Lung (tissue), 11 donors: ENCODE measurements at regions not wholly inside any gene's neighbourhood (a gene's known extent, or its start where the extent isn't known, plus 50 kb on each side); places are given as distances from the start of the nearest gene placed in this dataset.

Source experiments
- ATAC-seq: fragments of 200-7000 bp; cut with Tn5 transposase; one replicate; pipeline ENCODE4 v1.9.1; 2020; ENCODE audit warnings: moderate number of reproducible peaks; ENCODE audit not compliant: insufficient read depth, low FRiP score
- DNase-seq, 3 donors: peaks; one replicate each; pipeline ENCODE4 v3.0.0-alpha.2; 2013 to 2017
- H3K27ac ChIP-seq, 2 donors: one replicate each; pipeline ENCODE4 v1.5.1; 2013; ENCODE audit warnings: mild to moderate bottlenecking in 2 of 2, moderate library complexity in 2 of 2, control low read depth in 1 of 2, inconsistent platforms in 1 of 2, low read depth in 1 of 2, low read length in 1 of 2
- H3K27me3 ChIP-seq, 3 donors: one replicate each; pipeline ENCODE4 v1.5.1; 2013; ENCODE audit warnings: low read length in 2 of 3; ENCODE audit not compliant: control insufficient read depth in 3 of 3, insufficient read depth in 3 of 3
- H3K36me3 ChIP-seq, 4 donors: one replicate each; pipeline ENCODE4 v1.5.1; 2013; ENCODE audit warnings: low read length in 4 of 4, mild to moderate bottlenecking in 1 of 4, moderate library complexity in 1 of 4; ENCODE audit not compliant: control insufficient read depth in 4 of 4, insufficient read depth in 4 of 4
- H3K4me1 ChIP-seq, 5 donors: one replicate each; pipeline ENCODE4 v1.5.1; 2013; ENCODE audit warnings: low read length in 5 of 5, mild to moderate bottlenecking in 2 of 5, moderate library complexity in 1 of 5; ENCODE audit not compliant: control insufficient read depth in 5 of 5, insufficient read depth in 5 of 5
- H3K4me3 ChIP-seq: one replicate; pipeline ENCODE4 v1.5.1; 2013; ENCODE audit warnings: mild to moderate bottlenecking, control low read depth, moderate library complexity
- H3K9ac ChIP-seq, 2 donors: one replicate each; pipeline ENCODE4 v1.5.1; 2013; ENCODE audit warnings: low read length in 2 of 2, control low read depth in 1 of 2; ENCODE audit not compliant: insufficient read depth in 1 of 2
- H3K9me3 ChIP-seq, 4 donors: one replicate each; pipeline ENCODE4 v1.5.1; 2013; ENCODE audit warnings: low read length in 3 of 4, mild to moderate bottlenecking in 1 of 4, moderate library complexity in 1 of 4; ENCODE audit not compliant: control insufficient read depth in 4 of 4, insufficient read depth in 3 of 4
- WGBS, 2 donors: extraction: QIAGEN DNeasy Blood & Tissue Kit; methylation state at CpG; one replicate each; pipeline ENCODE4 v1.1.7; 2013; 5-methylcytosine and 5-hydroxymethylcytosine counted together
- TF ChIP-seq, protein P1 (sequence below): IDR thresholded peaks from 2 replicates; pipeline ENCODE4 v1.5.1; 2012; ENCODE audit warnings: mild to moderate bottlenecking; ENCODE audit errors: control extremely low read depth, extremely low read depth
- donor health status: control.
- donor health status: control.
- donor health status: Bipolar disorder and iron deficiency.
- donor health status: healthy.
- donor health status: DM: yes; HTN: yes; CAD: no.

DNA sequence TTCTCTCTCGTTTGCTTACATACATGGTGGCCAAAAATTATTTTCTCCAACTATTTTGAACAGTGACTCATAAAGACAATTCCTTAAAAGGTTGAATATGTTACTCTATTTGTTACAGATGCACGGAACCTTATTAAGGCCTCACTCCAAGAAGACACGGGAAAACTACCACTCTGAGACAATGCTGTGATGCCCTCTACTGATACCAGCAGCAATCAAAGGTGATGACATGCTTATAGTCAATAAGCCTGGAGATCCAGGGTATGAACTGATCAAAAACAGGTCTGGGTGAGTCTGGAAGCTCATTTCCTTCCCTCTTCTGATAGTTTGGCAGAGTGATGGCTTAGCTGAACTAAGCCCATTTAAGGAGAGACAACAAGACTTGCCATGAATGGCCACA lies 563.0 kb downstream of the LRRIQ3 start:
- no peak overlapping the region for H3K9ac ChIP-seq
- ATAC-seq (no peak), DNase-seq (no peak)
- H3K9me3 ChIP-seq, result no peaks in the 10 kb centered on the region
- TF ChIP-seq, protein P1, sequence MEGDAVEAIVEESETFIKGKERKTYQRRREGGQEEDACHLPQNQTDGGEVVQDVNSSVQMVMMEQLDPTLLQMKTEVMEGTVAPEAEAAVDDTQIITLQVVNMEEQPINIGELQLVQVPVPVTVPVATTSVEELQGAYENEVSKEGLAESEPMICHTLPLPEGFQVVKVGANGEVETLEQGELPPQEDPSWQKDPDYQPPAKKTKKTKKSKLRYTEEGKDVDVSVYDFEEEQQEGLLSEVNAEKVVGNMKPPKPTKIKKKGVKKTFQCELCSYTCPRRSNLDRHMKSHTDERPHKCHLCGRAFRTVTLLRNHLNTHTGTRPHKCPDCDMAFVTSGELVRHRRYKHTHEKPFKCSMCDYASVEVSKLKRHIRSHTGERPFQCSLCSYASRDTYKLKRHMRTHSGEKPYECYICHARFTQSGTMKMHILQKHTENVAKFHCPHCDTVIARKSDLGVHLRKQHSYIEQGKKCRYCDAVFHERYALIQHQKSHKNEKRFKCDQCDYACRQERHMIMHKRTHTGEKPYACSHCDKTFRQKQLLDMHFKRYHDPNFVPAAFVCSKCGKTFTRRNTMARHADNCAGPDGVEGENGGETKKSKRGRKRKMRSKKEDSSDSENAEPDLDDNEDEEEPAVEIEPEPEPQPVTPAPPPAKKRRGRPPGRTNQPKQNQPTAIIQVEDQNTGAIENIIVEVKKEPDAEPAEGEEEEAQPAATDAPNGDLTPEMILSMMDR, result no peak
- H3K36me3 ChIP-seq, result no peaks in the 10 kb centered on the region
- WGBS, 2 donors, result 75 to 85% methylated on average over 3 of the region's 3 CpGs
- H3K4me1 ChIP-seq, result no peaks in the 10 kb centered on the region
- H3K4me3 ChIP-seq, result no peak overlapping the region
- H3K27me3 ChIP-seq, result no peaks in the 10 kb centered on the region
- H3K27ac ChIP-seq, result no peak overlapping the region

DNA sequence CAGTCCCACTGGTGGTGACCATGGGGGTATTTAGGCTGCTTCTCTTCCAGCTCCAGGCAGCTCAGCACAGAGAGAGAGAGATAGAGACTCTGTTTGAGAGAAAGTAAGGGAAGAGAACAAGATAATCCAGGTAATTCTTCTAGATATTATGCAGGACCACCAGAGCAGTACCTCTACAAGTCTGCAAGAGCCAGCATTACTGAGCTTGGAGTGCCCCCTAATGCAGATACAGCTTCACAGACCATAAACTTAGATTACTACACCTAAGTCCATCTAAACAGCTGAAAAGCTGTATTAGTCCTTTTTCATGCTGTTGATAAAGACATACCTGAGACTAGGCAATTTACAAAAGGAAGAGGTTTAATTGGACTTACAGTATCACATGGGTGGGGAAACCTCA lies 570.3 kb downstream of the LRRIQ3 start:
- H3K9ac ChIP-seq, result no peak overlapping the region
- no peak overlapping the region for H3K27ac ChIP-seq

DNA sequence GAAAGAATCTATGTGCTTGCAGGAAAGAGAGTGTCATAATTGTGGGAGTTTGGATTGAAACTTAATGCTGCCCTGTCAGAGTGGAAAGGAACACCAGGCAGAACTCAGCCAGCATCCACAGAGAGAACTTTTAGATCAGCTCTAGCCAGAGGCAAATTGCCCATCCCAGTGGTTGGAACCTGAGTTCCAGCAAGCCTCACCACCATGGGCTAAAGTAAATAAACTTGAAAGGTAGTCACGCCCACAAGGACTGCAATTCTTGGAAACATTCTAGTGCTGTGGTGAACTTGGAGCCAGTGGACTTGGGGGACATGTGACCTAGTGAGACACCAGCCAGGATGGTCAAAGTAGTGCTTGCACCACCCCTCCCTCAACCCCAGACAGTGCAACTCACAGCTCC lies 571.6 kb downstream of the LRRIQ3 start:
- TF ChIP-seq, protein P1, result no peak
- Histone ChIP-seq H3K27me3 (no peaks in the 10 kb centered on the region), H3K36me3 (no peaks in the 10 kb centered on the region), H3K4me1 (no peaks in the 10 kb centered on the region), H3K9me3 (peaks cover 0 to 5% (median 2%) of the 10 kb centered on the region in 4 donors), H3K9ac (no peak overlapping the region), H3K27ac (no peak overlapping the region), H3K4me3 (no peak overlapping the region)
- ATAC-seq, result no peak
- DNase-seq, result no peak
- WGBS, 2 donors, result 73 to 86% methylated on average over 1 of the region's 1 CpG

More for the DNA sequence above, 570.3 kb downstream of the LRRIQ3 start:
- H3K9me3 ChIP-seq, result peaks cover 0 to 5% (median 2%) of the 10 kb centered on the region in 4 donors
- H3K4me3 ChIP-seq, result no peak overlapping the region
- H3K27me3 ChIP-seq, result no peaks in the 10 kb centered on the region
- ATAC-seq, result no peak
- DNase-seq, result no peak
- TF ChIP-seq, protein P1, result no peak
- H3K36me3 ChIP-seq, result no peaks in the 10 kb centered on the region
- no peaks in the 10 kb centered on the region for H3K4me1 ChIP-seq

- TF ChIP-seq, protein P1, result no peak
- H3K4me3 ChIP-seq, result no peak overlapping the region
- no peak for ATAC-seq
- no peaks in the 10 kb centered on the region for H3K27me3 ChIP-seq
- H3K9me3 ChIP-seq, result peaks cover 0 to 5% (median 2%) of the 10 kb centered on the region in 4 donors
- H3K36me3 ChIP-seq, result no peaks in the 10 kb centered on the region
- no peak overlapping the region for H3K27ac ChIP-seq
- H3K9ac ChIP-seq, result no peak overlapping the region
- 80 to 92% methylated on average over 1 of the region's 1 CpG for WGBS, 2 donors
- no peaks in the 10 kb centered on the region for H3K4me1 ChIP-seq
- DNase-seq, result no peak
Observed at GRCh38 chr1:73623946-73624345, 574.0 kb downstream of the LRRIQ3 start.
